T-cell (primary cell): ENCODE measurements at regions not wholly inside any gene's neighbourhood (a gene's known extent, or its start where the extent isn't known, plus 50 kb on each side); places are given as distances from the start of the nearest gene placed in this dataset.

Source experiments
- ATAC-seq, 4 experiments: fragments of 200-7000 bp in 3 of 4; fragments of 150-1000 bp in 1 of 4; cut with Tn5 transposase; replicated peaks in 1 of 4; 1 replicate in 3 of 4; 2 replicates in 1 of 4; pipeline ENCODE4 v1.10.0; 2021; ENCODE audit warnings: moderate library complexity in 3 of 4, mild to moderate bottlenecking in 2 of 4, moderate number of reproducible peaks in 1 of 4
- CTCF ChIA-PET, 2 donors: fragments of 300-600 bp; sonication (Branson Sonifier 250); formaldehyde crosslinking; loops; one replicate each; lab custom pipeline; 2022; ENCODE audit warnings: antibody characterized with exemption in 2 of 2; lab: Charles Lee
- POLR2A ChIA-PET, 2 donors: fragments of 300-600 bp; sonication (Branson Sonifier 250); formaldehyde crosslinking; loops; one replicate each; lab custom pipeline; 2022; ENCODE audit warnings: antibody characterized with exemption in 2 of 2; lab: Charles Lee
- DNase-seq, 35 experiments: peaks; one replicate each; pipeline versions ENCODE4 v3.0.0 to v3.0.0-alpha.2; 2013 to 2023
- H3K27ac ChIP-seq: one replicate; pipeline ENCODE4 v1.5.1; 2013; ENCODE audit warnings: low read length
- H3K27me3 ChIP-seq, 2 experiments: replicated peaks in 1 of 2; 1 replicate in 1 of 2; 2 replicates in 1 of 2; pipeline versions ENCODE4 v1.6.1 to v1.7.0; 2013; ENCODE audit warnings: low read length in 1 of 2, mixed read lengths in 1 of 2; ENCODE audit not compliant: control insufficient read depth in 2 of 2, insufficient read depth in 2 of 2; ENCODE audit errors: extremely low read depth in 1 of 2
- H3K36me3 ChIP-seq, 2 donors: 1 replicate in 1 of 2; 2 replicates in 1 of 2; pipeline versions ENCODE4 v1.6.1 to v1.7.0; 2013; ENCODE audit warnings: low read length in 1 of 2; ENCODE audit not compliant: control insufficient read depth in 2 of 2, insufficient read depth in 1 of 2; ENCODE audit errors: extremely low read depth in 1 of 2
- H3K4me1 ChIP-seq, 2 experiments: 1 replicate in 1 of 2; 2 replicates in 1 of 2; pipeline versions ENCODE4 v1.6.1 to v1.7.0; 2013; ENCODE audit warnings: low read length in 2 of 2, mixed read lengths in 1 of 2; ENCODE audit not compliant: insufficient read depth in 2 of 2, control insufficient read depth in 1 of 2; ENCODE audit errors: extremely low read depth in 1 of 2
- H3K4me3 ChIP-seq, 2 donors: 1 replicate in 1 of 2; 2 replicates in 1 of 2; pipeline versions ENCODE4 v1.5.1 to v1.7.0; 2013; ENCODE audit warnings: mild to moderate bottlenecking in 2 of 2, low read length in 1 of 2, moderate library complexity in 1 of 2; ENCODE audit not compliant: control insufficient read depth in 1 of 2; ENCODE audit errors: extremely low read depth in 1 of 2
- H3K9me3 ChIP-seq: 2 replicates; pipeline ENCODE4 v1.7.0; 2013
- H3K27ac Mint-ChIP-seq, 2 donors: one replicate each; pipeline ENCODE4 v1.8.0; 2020 to 2021; ENCODE audit warnings: mild to moderate bottlenecking in 2 of 2, mixed read lengths in 2 of 2
- H3K27me3 Mint-ChIP-seq, 2 donors: one replicate each; pipeline ENCODE4 v1.8.0; 2021 to 2022; ENCODE audit warnings: mixed read lengths in 2 of 2
- H3K36me3 Mint-ChIP-seq: one replicate; pipeline ENCODE4 v1.8.0; 2021; ENCODE audit warnings: mixed read lengths
- H3K4me1 Mint-ChIP-seq, 3 donors: one replicate each; pipeline ENCODE4 v1.8.0; 2020 to 2022; ENCODE audit warnings: mixed read lengths in 3 of 3, mild to moderate bottlenecking in 1 of 3
- H3K4me3 Mint-ChIP-seq, 3 donors: one replicate each; pipeline ENCODE4 v1.8.0; 2020 to 2022; ENCODE audit warnings: mild to moderate bottlenecking in 3 of 3, mixed read lengths in 3 of 3, moderate library complexity in 3 of 3
- H3K9me3 Mint-ChIP-seq, 3 donors: one replicate each; pipeline ENCODE4 v1.8.0; 2020 to 2022; ENCODE audit warnings: mixed read lengths in 3 of 3
- WGBS: methylation state at CpG from one replicate; pipeline ENCODE4 v1.1.5; 2013; ENCODE audit warnings: missing lambda C conversion rate; ENCODE audit not compliant: insufficient coverage; 5-methylcytosine and 5-hydroxymethylcytosine counted together

GRCh38 chr4:24256547-24256946 lies 327.8 kb downstream of the DHX15 start:
- Histone ChIP-seq H3K4me1 (no peaks in the 10 kb centered on the region), H3K27ac (no peak overlapping the region), H3K9me3 (no peaks in the 10 kb centered on the region), H3K36me3 (no peaks in the 10 kb centered on the region), H3K27me3 (no peaks in the 10 kb centered on the region), H3K4me3 (no peak overlapping the region)
- Mint-ChIP-seq H3K27me3 (peaks cover 2 to 5% of the 10 kb centered on the region in 2 donors), H3K9me3 (peaks cover 0 to 6% (median 0%) of the 10 kb centered on the region in 3 donors), H3K27ac (no peak overlapping the region), H3K36me3 (no peaks in the 10 kb centered on the region), H3K4me3 (no peak overlapping the region), H3K4me1 (no peaks in the 10 kb centered on the region)
- ChIA-PET CTCF (no interaction called here), POLR2A (no interaction called here)
- DNase-seq (no peak), ATAC-seq (no peak)
- WGBS, result 32% methylated on average over 3 of the region's 5 CpGs

GRCh38 chr4:24256066-24256465 lies 328.3 kb downstream of the DHX15 start:
- H3K4me3 Mint-ChIP-seq, result no peak overlapping the region
- H3K27me3 Mint-ChIP-seq, result peaks cover under 1 to 5% of the 10 kb centered on the region in 2 donors
- H3K27ac Mint-ChIP-seq, result no peak overlapping the region
- Histone ChIP-seq H3K4me1 (no peaks in the 10 kb centered on the region), H3K4me3 (no peak overlapping the region), H3K27ac (no peak overlapping the region), H3K36me3 (no peaks in the 10 kb centered on the region), H3K9me3 (no peaks in the 10 kb centered on the region), H3K27me3 (no peaks in the 10 kb centered on the region)
- ATAC-seq, result no peak
- H3K4me1 Mint-ChIP-seq, result no peaks in the 10 kb centered on the region
- DNase-seq, result no peak
- WGBS, result 89% methylated on average over 3 of the region's 4 CpGs
- CTCF ChIA-PET, result no interaction called here
- H3K36me3 Mint-ChIP-seq, result no peaks in the 10 kb centered on the region
- peaks cover 0 to 6% (median 0%) of the 10 kb centered on the region in 3 donors for H3K9me3 Mint-ChIP-seq
- POLR2A ChIA-PET, result no interaction called here

DNA sequence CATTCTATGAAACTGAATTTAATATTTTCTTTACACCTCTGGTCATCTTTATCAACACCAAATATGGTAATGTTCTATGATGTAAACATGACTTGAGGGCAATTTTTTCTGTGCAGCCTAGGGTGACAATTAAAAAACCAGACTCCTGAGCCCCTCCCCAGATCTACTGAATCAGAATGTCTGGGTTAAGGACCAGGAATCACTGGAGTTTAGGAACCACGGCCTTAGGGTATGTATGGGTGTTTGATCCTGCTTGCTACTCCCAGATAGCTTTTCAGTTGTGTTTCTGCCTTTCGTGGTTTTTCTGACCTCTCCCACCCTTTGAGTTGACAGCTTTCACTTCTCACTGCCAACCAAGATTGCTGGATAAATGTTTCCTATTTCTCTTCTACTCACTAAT lies 332.2 kb downstream of the DHX15 start:
- H3K9me3 Mint-ChIP-seq, result peaks cover 0 to 4% (median 0%) of the 10 kb centered on the region in 3 donors
- H3K4me3 ChIP-seq, result no peak overlapping the region
- no peak for DNase-seq
- no peaks in the 10 kb centered on the region for H3K36me3 Mint-ChIP-seq
- H3K27ac Mint-ChIP-seq, result no peak overlapping the region
- 38% methylated on average over 1 of the region's 2 CpGs for WGBS
- no peaks in the 10 kb centered on the region for H3K9me3 ChIP-seq
- H3K4me1 Mint-ChIP-seq, result no peaks in the 10 kb centered on the region
- no peak overlapping the region for H3K4me3 Mint-ChIP-seq
- ChIA-PET POLR2A (no interaction called here), CTCF (no interaction called here)
- H3K27me3 ChIP-seq, result no peaks in the 10 kb centered on the region
- H3K4me1 ChIP-seq, result no peaks in the 10 kb centered on the region
- peaks cover 0 to 5% of the 10 kb centered on the region in 2 donors for H3K27me3 Mint-ChIP-seq
- no peak for ATAC-seq
- no peaks in the 10 kb centered on the region for H3K36me3 ChIP-seq
- no peak overlapping the region for H3K27ac ChIP-seq

- POLR2A ChIA-PET, result no interaction called here
- Mint-ChIP-seq H3K9me3 (peaks cover 0 to 4% (median 0%) of the 10 kb centered on the region in 3 donors), H3K27me3 (peaks cover 0 to 5% of the 10 kb centered on the region in 2 donors), H3K4me3 (no peak overlapping the region), H3K4me1 (no peaks in the 10 kb centered on the region), H3K36me3 (no peaks in the 10 kb centered on the region), H3K27ac (no peak overlapping the region)
- Histone ChIP-seq H3K4me1 (no peaks in the 10 kb centered on the region), H3K36me3 (no peaks in the 10 kb centered on the region), H3K27me3 (no peaks in the 10 kb centered on the region), H3K27ac (no peak overlapping the region), H3K9me3 (no peaks in the 10 kb centered on the region), H3K4me3 (no peak overlapping the region)
- CTCF ChIA-PET, result no interaction called here
- DNase-seq (no peak), ATAC-seq (no peak)
- no CpG with 5 or more reads among the region's 2 CpGs for WGBS
Observed at GRCh38 chr4:24251589-24251988, 332.8 kb downstream of the DHX15 start.

DNA sequence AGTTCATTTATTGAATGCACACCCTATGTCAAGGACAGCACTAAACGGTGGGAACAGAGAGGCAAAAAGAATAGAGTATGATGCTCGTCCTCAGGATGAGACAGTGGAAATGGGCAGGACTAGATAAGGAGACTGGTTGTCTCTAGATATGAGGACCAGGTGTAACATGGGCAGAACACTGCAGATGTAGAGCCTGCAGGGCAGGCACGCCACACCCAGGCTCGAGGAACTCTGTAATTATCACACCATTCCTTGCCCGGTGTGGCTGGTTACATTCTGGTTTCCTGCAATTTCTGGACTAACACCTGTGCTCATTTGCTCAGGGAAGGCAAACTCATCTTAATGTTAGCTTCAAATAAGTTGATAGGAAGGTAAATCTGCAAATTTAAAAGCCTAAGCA lies 334.4 kb downstream of the DHX15 start:
- H3K9me3 ChIP-seq, result no peaks in the 10 kb centered on the region
- 47% methylated on average over 2 of the region's 5 CpGs for WGBS
- Mint-ChIP-seq H3K4me1 (no peaks in the 10 kb centered on the region), H3K27ac (no peak overlapping the region), H3K4me3 (no peak overlapping the region), H3K9me3 (no peaks in the 10 kb centered on the region), H3K27me3 (peaks cover 0 to 5% of the 10 kb centered on the region in 2 donors), H3K36me3 (no peaks in the 10 kb centered on the region)
- no peak overlapping the region for H3K27ac ChIP-seq
- H3K27me3 ChIP-seq, result no peaks in the 10 kb centered on the region
- no peak for ATAC-seq
- no peak overlapping the region for H3K4me3 ChIP-seq
- no peak for DNase-seq
- ChIA-PET CTCF (no interaction called here), POLR2A (interaction anchor here in 1 of 2 donors (0.6 kb wide), 1 partner anchor 133 kb away, joined by 3 read pairs; no protein-coding TSS in a partner anchor)
- no peaks in the 10 kb centered on the region for H3K4me1 ChIP-seq
- H3K36me3 ChIP-seq, result no peaks in the 10 kb centered on the region

- CTCF ChIA-PET, result no interaction called here
- Mint-ChIP-seq H3K36me3 (no peaks in the 10 kb centered on the region), H3K27ac (no peak overlapping the region), H3K4me3 (no peak overlapping the region), H3K9me3 (no peaks in the 10 kb centered on the region), H3K27me3 (peaks cover 0 to 4% of the 10 kb centered on the region in 2 donors), H3K4me1 (no peaks in the 10 kb centered on the region)
- Histone ChIP-seq H3K9me3 (no peaks in the 10 kb centered on the region), H3K36me3 (no peaks in the 10 kb centered on the region), H3K4me1 (no peaks in the 10 kb centered on the region), H3K27me3 (no peaks in the 10 kb centered on the region), H3K4me3 (no peak overlapping the region), H3K27ac (no peak overlapping the region)
- ATAC-seq (no peak), DNase-seq (no peak)
- WGBS, result 79% methylated on average over 15 of the region's 17 CpGs
- POLR2A ChIA-PET, result no interaction called here
Observed at GRCh38 chr4:24248674-24249630, 335.4 kb downstream of the DHX15 start.
